Cardiac muscle cell (in vitro differentiated cells and primary cell): ENCODE measurements at regions not wholly inside any gene's neighbourhood (a gene's known extent, or its start where the extent isn't known, plus 50 kb on each side); places are given as distances from the start of the nearest gene placed in this dataset.

Source experiments
- DNase-seq, 2 donors: peaks; one replicate each; pipeline versions ENCODE4 v3.0.0 to v3.0.0-alpha.2; 2010 to 2017; ENCODE audit warnings: low read depth in 1 of 2, low spot score in 1 of 2
- H3K27ac ChIP-seq: fragments of 200-600 bp; sonication (generic); 2 replicates; pipeline ENCODE4 v1.5.1; 2016
- H3K27me3 ChIP-seq: fragments of 200-600 bp; sonication (generic); 2 replicates; pipeline ENCODE4 v1.6.0; 2016; ENCODE audit warnings: control low read depth
- H3K36me3 ChIP-seq: fragments of 200-600 bp; sonication (generic); 2 replicates; pipeline ENCODE4 v1.5.1; 2016; ENCODE audit warnings: control low read depth
- H3K4me1 ChIP-seq: fragments of 200-600 bp; sonication (generic); 2 replicates; pipeline ENCODE4 v1.8.1; 2017; ENCODE audit warnings: low read depth, mild to moderate bottlenecking, mixed run types
- H3K4me3 ChIP-seq: fragments of 200-600 bp; sonication (generic); 2 replicates; pipeline ENCODE4 v1.5.1; 2016; ENCODE audit warnings: mild to moderate bottlenecking
- H3K9me3 ChIP-seq: fragments of 200-600 bp; sonication (generic); 2 replicates; pipeline ENCODE4 v1.5.1; 2017; ENCODE audit warnings: low read depth, mild to moderate bottlenecking, control low read depth
- TF ChIP-seq, protein P1 (sequence below): IDR thresholded peaks from 2 replicates; pipeline ENCODE4 v1.5.1; 2012; ENCODE audit warnings: low read depth, mild to moderate bottlenecking, low read length

DNA sequence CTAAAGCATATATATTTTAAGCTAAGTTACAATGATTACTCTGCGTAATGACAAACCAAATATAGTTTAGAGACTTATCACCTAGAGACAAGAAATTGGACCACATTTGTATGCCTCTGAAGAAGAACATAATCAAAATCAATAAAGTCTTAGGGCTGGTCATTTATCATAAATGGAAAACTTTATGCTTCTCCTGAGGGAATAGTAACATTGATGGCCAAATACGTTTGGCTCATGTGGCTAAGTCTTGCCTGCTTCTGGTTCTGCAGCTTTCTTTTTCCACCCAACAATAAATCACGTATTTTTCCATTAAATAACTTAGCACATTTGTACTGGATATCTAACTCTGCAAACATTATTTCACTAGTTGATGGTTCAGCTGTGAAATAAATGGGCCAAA is 458.4 kb downstream of the SLITRK1 start:
- Histone ChIP-seq H3K27ac (no peak overlapping the region), H3K36me3 (no peaks in the 10 kb centered on the region), H3K4me1 (no peaks in the 10 kb centered on the region), H3K4me3 (no peak overlapping the region), H3K27me3 (no peaks in the 10 kb centered on the region), H3K9me3 (no peaks in the 10 kb centered on the region)
- TF ChIP-seq, protein P1, sequence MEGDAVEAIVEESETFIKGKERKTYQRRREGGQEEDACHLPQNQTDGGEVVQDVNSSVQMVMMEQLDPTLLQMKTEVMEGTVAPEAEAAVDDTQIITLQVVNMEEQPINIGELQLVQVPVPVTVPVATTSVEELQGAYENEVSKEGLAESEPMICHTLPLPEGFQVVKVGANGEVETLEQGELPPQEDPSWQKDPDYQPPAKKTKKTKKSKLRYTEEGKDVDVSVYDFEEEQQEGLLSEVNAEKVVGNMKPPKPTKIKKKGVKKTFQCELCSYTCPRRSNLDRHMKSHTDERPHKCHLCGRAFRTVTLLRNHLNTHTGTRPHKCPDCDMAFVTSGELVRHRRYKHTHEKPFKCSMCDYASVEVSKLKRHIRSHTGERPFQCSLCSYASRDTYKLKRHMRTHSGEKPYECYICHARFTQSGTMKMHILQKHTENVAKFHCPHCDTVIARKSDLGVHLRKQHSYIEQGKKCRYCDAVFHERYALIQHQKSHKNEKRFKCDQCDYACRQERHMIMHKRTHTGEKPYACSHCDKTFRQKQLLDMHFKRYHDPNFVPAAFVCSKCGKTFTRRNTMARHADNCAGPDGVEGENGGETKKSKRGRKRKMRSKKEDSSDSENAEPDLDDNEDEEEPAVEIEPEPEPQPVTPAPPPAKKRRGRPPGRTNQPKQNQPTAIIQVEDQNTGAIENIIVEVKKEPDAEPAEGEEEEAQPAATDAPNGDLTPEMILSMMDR = no peak
- DNase-seq = no peak

DNA sequence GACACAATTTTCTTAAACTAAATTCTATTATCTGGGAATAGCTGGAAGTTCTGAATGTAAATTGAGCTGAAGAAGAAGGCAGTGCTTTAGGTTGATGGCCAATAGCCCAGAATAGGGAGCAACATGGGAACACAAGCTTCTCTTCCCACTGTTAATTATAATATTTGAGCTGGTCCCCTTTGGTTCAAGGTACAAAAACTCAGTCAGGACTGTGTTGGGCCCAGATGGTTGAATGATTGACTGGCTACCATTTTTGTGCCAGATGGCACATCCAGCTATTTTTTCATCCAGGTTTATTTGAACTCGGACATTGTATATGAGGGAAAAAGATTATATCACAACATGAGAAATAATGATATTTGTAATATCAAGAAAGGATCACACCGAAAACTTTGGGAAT is 458.9 kb downstream of the SLITRK1 start:
- Histone ChIP-seq H3K4me1 (no peaks in the 10 kb centered on the region), H3K9me3 (no peaks in the 10 kb centered on the region), H3K27ac (no peak overlapping the region), H3K4me3 (no peak overlapping the region), H3K36me3 (no peaks in the 10 kb centered on the region), H3K27me3 (no peaks in the 10 kb centered on the region)
- no peak for DNase-seq
- TF ChIP-seq, protein P1 = no peak

DNA sequence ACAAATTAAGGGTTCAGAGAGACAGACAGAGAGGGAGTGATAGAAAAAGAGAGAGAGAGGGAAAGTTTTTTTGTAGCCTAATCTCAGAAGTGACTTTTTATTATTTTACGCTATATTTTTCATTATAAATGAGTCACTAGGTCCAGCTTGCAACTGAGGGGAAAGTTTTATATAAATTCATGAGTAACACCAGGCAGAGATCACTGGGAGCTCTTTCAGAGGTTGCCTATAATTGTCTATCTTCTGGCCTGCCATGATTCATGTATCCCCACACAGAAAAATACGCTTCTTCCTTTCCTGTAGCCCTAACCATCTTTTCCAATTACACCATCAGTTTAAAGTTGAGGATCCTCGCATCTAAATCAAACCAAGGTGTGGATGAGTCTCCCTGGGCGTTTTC is 467.9 kb downstream of the SLITRK1 start:
- Histone ChIP-seq H3K27ac (no peak overlapping the region), H3K4me3 (no peak overlapping the region), H3K36me3 (no peaks in the 10 kb centered on the region), H3K27me3 (no peaks in the 10 kb centered on the region), H3K9me3 (no peaks in the 10 kb centered on the region), H3K4me1 (no peaks in the 10 kb centered on the region)
- DNase-seq = no peak
- TF ChIP-seq, protein P1 = no peak

DNA sequence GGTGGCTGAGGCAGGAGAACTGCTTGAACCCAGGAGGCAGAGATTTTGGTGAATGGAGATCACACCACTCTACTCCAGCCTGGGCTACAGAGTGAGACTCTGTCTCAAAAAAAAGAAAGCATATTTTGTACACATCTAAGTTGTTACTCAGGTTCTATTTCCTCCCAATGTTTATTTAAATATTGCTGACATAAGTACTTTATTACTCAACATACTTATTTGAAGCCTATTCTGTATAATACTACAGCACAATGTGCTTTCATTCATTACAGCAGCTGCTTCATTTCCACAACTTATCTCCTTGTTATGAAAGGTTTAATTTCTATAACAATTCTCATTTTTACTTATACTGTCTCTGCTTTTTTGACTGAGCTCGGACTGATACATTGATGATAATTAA is 495.7 kb downstream of the SLITRK1 start:
- no peak overlapping the region for H3K27ac ChIP-seq
- H3K36me3 ChIP-seq = no peaks in the 10 kb centered on the region
- H3K9me3 ChIP-seq = no peaks in the 10 kb centered on the region
- H3K4me3 ChIP-seq = no peak overlapping the region
- no peaks in the 10 kb centered on the region for H3K27me3 ChIP-seq
- DNase-seq = no peak
- no peaks in the 10 kb centered on the region for H3K4me1 ChIP-seq
- TF ChIP-seq, protein P1 = no peak

GRCh38 chr13:83378908-83379307 is 503.4 kb downstream of the SLITRK1 start:
- TF ChIP-seq, protein P1 = no peak
- H3K27me3 ChIP-seq = no peaks in the 10 kb centered on the region
- H3K36me3 ChIP-seq = no peaks in the 10 kb centered on the region
- H3K27ac ChIP-seq = no peak overlapping the region
- no peak overlapping the region for H3K4me3 ChIP-seq
- H3K9me3 ChIP-seq = no peaks in the 10 kb centered on the region
- peak in 1 of 2 donors; percentile 21 for DNase-seq
- no peaks in the 10 kb centered on the region for H3K4me1 ChIP-seq

DNA sequence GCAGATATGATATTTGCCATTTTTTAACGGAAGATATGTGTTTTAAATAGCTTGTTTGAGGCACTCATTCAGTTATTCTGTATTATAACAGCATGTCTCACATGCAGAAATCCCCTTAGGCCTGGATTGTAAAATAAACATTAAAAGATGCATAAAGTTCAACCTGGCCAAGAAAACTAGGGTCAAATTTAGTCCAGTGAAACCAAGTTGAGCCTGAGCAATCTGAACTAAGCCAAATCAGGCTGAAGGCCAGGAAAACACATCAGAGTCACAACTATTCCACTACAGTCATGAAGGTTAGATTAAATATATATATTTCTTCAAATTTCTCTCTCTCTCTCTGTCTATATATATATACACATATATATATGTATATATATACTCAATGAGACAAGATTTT is 504.8 kb downstream of the SLITRK1 start:
- Histone ChIP-seq H3K27ac (no peak overlapping the region), H3K36me3 (no peaks in the 10 kb centered on the region), H3K4me1 (no peaks in the 10 kb centered on the region), H3K4me3 (no peak overlapping the region), H3K27me3 (no peaks in the 10 kb centered on the region), H3K9me3 (no peaks in the 10 kb centered on the region)
- TF ChIP-seq, protein P1 = no peak
- peak in 1 of 2 donors; percentile 16 for DNase-seq
